Gastrocnemius medialis (tissue), 4 donors: ENCODE measurements at regions not wholly inside any gene's neighbourhood (a gene's known extent, or its start where the extent isn't known, plus 50 kb on each side); places are given as distances from the start of the nearest gene placed in this dataset.

ENCODE experiments used
- POLR2A ChIP-seq, 2 donors: fragments of 450-650 bp; IDR thresholded peaks; one replicate each; pipeline ENCODE4 v1.6.1; 2017; ENCODE audit warnings: antibody characterized with exemption in 2 of 2, mild to moderate bottlenecking in 2 of 2, moderate library complexity in 2 of 2
- TF ChIP-seq, protein P1 (sequence below), 5 experiments: fragments of 450-650 bp in 3 of 5; fragments of 200-600 bp in 2 of 5; sonication (generic) in 2 of 5; IDR thresholded peaks in 4 of 5; conservative IDR thresholded peaks in 1 of 5; 1 replicate in 4 of 5; 2 replicates in 1 of 5; pipeline ENCODE4 v1.5.1; 2016 to 2019; ENCODE audit warnings: antibody characterized with exemption in 5 of 5, mild to moderate bottlenecking in 3 of 5, moderate library complexity in 3 of 5

DNA sequence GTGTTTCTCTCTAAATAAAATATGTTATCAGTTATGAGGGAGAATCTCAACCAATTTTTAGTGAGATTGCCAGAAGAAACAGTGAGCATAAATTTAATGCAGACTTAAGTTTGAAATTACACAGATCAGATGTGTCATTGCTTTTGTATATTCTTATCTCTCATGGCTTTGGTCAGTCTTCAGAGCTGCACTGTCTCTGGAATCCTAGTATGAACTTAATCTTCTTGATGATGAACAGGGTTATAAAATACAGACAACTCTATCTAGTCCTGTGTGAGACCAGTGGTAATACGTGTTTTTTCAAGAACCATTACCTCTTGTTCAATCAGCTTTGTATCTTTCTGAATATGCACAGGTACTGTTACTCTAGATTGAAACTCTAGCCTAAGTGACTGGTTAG lies 528.0 kb downstream of the DACH1 start:
- TF ChIP-seq, protein P1, sequence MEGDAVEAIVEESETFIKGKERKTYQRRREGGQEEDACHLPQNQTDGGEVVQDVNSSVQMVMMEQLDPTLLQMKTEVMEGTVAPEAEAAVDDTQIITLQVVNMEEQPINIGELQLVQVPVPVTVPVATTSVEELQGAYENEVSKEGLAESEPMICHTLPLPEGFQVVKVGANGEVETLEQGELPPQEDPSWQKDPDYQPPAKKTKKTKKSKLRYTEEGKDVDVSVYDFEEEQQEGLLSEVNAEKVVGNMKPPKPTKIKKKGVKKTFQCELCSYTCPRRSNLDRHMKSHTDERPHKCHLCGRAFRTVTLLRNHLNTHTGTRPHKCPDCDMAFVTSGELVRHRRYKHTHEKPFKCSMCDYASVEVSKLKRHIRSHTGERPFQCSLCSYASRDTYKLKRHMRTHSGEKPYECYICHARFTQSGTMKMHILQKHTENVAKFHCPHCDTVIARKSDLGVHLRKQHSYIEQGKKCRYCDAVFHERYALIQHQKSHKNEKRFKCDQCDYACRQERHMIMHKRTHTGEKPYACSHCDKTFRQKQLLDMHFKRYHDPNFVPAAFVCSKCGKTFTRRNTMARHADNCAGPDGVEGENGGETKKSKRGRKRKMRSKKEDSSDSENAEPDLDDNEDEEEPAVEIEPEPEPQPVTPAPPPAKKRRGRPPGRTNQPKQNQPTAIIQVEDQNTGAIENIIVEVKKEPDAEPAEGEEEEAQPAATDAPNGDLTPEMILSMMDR (IDR thresholded peaks at IDR 0.05 in 4 of 5, conservative IDR thresholded peaks at IDR 0.05 in 1 of 5) = no peak
- TF ChIP-seq POLR2A (IDR thresholded peaks at IDR 0.05) = no peak
